ENCODE measurements at regions not wholly inside any gene's neighbourhood (a gene's known extent, or its start where the extent isn't known, plus 50 kb on each side); places are given as distances from the start of the nearest gene placed in this dataset.
A peak's percentile ranks its signal among the peaks of the same experiment; 100 is the strongest.
"Not testable (repeated sequence)": the region's sequence is repeated elsewhere in the genome, so short reads cannot be mapped to it uniquely, and the experiment has no call there.

DNA sequence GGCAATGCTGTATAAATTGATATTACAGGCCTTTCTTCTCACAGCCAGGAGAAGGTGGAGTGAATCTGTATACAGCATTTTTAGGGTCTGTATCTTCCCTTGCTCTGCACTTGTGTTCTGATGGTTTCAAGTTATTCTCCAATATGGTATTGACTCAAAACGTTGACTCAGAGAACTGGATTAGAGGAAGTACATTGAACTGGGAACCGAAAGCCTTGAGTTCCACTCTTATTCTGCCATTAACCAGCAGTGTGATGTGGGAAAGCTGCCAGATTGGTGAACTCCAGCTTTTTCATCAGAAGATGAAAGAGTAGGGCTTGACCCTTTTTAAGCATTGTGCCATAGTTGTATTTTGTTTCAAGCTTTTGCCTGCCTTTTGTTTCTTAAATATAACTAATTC is 167.7 kb downstream of the SPRY2 start:
- peak; percentile 88 for DNase-seq (ENCODE audit: low spot score)

DNA sequence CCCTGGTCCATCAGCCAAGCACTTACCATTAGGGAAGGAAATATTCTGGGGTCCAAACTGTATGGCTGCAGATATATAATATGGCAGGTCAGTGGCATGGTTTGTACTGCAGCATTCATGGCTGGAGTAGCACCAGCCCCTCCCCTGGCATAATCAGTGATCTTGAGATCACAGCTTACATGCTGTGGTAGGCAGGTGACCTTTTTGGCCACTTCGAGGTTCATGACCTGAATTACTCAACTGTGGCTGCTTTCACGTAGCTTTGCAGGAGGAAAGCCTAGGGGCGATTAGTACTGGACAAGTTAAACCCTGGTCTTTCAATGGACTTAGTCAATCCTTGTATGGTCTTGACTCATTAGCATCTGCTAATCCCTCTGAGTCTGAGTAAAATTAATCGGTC is 169.8 kb downstream of the SPRY2 start:
- no peak for DNase-seq (ENCODE audit: low spot score)

- DNase-seq (ENCODE audit: low spot score) = peak; percentile 86
These were observed 172.7 kb downstream of the SPRY2 start for GRCh38 chr13:80168089-80168850.

- no peak for DNase-seq (ENCODE audit: low spot score)
These were observed 174.6 kb downstream of the SPRY2 start for GRCh38 chr13:80166352-80166751.

DNA sequence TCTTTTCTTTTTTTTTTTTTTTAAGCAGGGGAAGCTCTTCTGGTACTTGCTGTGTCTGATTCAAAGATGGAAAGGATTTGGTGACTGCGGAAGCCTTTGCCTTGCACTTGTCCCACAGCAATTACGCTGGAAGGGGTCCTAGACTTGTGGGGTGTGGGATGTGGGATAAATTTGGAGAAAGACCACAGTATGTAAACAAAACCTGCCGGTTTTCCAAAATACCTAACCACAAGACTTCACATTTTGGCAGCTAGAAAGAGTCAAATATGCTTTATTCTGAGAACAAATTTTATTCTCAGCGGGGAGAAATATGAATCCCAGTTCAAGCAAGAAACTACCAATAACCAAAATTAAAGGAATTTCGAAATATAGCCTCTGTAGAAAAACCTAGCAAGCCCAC is 176.5 kb downstream of the SPRY2 start:
- no peak for DNase-seq (ENCODE audit: low spot score)

GRCh38 chr13:80161896-80162295 is 179.0 kb downstream of the SPRY2 start:
- no peak for DNase-seq (ENCODE audit: low spot score)

GRCh38 chr13:80161219-80161618 is 179.7 kb downstream of the SPRY2 start:
- no peak for DNase-seq (ENCODE audit: low spot score)

DNA sequence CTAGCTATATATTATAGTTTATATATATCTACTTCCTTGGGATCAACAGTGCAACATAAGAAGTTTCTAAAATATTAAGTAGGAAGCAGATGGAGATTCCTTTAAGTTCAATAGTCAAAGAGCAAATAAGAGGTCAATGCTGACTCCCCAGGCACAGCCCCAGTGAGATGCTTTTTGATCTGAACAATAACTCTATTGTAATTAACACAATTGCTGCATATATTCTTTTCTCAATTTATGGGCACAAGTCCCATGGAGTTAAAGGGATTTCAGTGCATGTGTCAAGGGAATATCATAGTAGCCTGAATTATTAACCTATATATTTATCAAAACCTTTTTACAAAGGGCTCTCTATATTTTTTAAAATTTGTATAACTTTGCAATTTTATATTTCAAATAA is 180.8 kb downstream of the SPRY2 start:
- DNase-seq (ENCODE audit: low spot score) = peak; percentile 79

DNA sequence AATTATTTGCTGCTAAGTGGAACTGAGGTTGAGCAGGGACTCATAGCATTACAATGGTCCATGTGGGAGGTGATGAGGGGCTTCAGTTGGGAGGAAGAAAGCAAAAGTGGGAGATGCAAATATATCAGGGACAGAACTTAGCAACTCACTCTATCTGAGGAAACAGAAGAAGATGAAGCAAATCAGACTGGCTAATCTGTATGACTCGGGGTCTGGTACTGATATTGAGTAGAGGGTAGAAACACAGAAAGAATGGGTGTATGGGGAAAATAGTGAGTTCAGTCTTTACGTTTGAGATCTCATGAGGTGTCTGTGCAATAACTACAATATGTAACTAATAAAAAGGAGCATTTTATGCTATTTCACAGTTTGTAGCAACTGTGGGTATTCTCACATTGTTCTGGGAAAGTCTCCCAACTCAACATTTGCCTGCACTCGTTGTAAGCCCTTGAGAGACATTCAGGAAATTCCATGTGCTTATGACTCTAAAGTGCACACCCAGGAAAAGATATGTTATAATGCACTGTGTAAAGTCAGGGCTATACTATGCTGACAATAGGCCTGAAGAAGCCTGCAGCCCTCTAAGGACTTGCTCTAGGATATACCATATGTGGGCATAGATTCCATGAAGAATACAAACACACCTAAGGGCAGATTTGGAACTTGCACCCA is 183.5 kb downstream of the SPRY2 start:
- no peak for DNase-seq (ENCODE audit: low spot score)

DNA sequence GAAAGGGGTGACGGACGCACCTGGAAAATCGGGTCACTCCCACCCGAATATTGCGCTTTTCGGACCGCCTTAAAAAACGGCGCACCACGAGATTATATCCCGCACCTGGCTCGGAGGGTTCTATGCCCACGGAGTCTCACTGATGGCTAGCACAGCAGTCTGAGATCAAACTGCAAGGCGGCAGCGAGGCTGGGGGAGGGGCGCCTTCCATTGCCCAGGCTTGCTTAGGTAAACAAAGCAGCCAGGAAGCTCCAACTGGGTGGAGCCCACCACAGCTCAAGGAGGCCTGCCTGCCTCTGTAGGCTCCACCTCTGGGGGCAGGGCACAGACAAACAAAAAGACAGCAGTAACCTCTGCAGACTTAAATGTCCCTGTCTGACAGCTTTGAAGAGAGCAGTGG is 188.8 kb downstream of the SPRY2 start:
- DNase-seq (ENCODE audit: low spot score) = not testable (repeated sequence)

GRCh38 chr13:80151016-80151415 is 189.9 kb downstream of the SPRY2 start:
- DNase-seq (ENCODE audit: low spot score) = no peak

GRCh38 chr13:80149736-80150135 is 191.2 kb downstream of the SPRY2 start:
- DNase-seq (ENCODE audit: low spot score) = no peak

DNA sequence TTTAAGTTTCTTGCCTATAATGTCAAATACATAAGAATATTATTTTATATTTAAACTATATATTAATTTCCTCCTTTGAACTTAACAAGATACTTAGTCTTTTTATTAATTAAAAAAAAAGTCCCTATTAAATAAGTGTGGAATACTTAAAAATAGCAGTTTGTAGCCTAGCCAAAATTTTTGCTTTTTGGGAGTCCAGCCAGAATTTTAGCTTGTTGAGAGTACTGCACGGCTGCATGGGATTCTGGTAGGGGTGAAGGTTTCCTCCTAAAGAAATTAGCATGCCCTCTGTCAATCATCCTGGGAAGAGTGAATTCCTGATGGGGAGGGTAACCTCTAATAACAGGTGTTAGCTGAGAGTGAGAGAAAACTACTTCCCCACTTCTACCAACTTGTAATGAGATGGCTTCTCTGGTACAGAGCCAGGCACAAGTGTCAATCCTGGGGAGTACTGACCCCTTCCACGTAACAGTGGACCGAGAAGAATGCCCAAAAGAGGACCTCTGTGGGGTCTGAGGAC is 195.7 kb downstream of the SPRY2 start:
- no peak for DNase-seq (ENCODE audit: low spot score)

GRCh38 chr13:80144493-80144892 is 196.4 kb downstream of the SPRY2 start:
- DNase-seq (ENCODE audit: low spot score) = no peak

GRCh38 chr13:80141123-80141849 is 199.6 kb downstream of the SPRY2 start:
- DNase-seq (ENCODE audit: low spot score) = peak; percentile 75

DNA sequence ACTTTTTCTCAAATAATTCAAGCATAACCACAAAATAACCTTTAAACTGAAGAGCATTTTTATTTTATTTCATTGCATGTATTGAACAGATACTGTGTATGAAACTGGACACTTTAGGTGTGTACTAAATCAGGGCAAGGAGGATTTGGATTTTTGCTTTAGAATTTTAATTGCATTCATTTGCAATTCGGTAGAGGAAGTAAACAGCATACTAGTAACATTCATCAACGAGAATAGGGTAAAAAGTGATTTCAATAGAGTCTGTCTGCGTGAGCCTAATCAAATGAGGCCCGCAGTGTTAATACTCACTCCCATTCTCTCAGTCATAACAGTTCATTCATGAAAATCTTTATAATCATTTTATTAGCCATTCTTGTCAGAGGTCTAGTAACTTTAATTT is 200.2 kb downstream of the SPRY2 start:
- peak; percentile 52 for DNase-seq (ENCODE audit: low spot score)

GRCh38 chr13:80139196-80139595 is 201.7 kb downstream of the SPRY2 start:
- no peak for DNase-seq (ENCODE audit: low spot score)

GRCh38 chr13:80137994-80138393 is 202.9 kb downstream of the SPRY2 start:
- DNase-seq (ENCODE audit: low spot score) = no peak

DNA sequence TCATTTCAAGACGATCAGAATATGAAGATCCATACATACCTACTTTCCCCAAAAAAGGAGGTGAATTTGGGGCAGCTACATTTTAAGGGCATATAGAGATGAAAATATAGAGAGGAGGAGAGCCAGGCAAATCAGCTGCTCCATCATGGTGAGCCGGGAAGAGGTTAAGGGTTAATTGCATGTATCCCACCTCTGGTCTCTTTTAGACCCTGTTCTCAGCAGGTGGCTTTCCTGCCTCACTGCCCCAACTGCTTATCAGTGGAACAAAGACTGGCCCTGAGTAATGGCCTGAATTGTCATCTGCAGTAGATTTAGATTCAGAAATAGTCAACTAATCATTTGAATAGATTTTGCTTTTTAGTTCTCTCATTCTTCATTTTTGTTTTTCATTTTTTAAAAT is 206.6 kb downstream of the SPRY2 start:
- no peak for DNase-seq (ENCODE audit: low spot score)

- peak; percentile 75 for DNase-seq (ENCODE audit: low spot score)
These were observed 207.2 kb downstream of the SPRY2 start for GRCh38 chr13:80133631-80134261.

- DNase-seq (ENCODE audit: low spot score) = peak; percentile 94
These were observed 208.0 kb downstream of the SPRY2 start for GRCh38 chr13:80132741-80133601.
